Activated naive CD8-positive, alpha-beta T cell treated with anti-CD3 and anti-CD28 coated beads for 36 hours (primary cell): ENCODE measurements at regions not wholly inside any gene's neighbourhood (a gene's known extent, or its start where the extent isn't known, plus 50 kb on each side); places are given as distances from the start of the nearest gene placed in this dataset.

Experiments
- DNase-seq: peaks from one replicate; pipeline ENCODE4 v3.0.0; 2021
- H3K27ac Mint-ChIP-seq: one replicate; pipeline ENCODE4 v1.8.0; 2022; ENCODE audit warnings: mild to moderate bottlenecking, moderate library complexity, mixed read lengths
- H3K27me3 Mint-ChIP-seq: one replicate; pipeline ENCODE4 v1.8.0; 2022; ENCODE audit warnings: mild to moderate bottlenecking, mixed read lengths
- H3K36me3 Mint-ChIP-seq: one replicate; pipeline ENCODE4 v1.8.0; 2021; ENCODE audit warnings: mild to moderate bottlenecking, mixed read lengths
- H3K4me1 Mint-ChIP-seq: one replicate; pipeline ENCODE4 v1.8.0; 2021; ENCODE audit warnings: mixed read lengths
- H3K4me3 Mint-ChIP-seq: one replicate; pipeline ENCODE4 v1.8.0; 2022; ENCODE audit warnings: mild to moderate bottlenecking, moderate library complexity, mixed read lengths
- H3K9me3 Mint-ChIP-seq: one replicate; pipeline ENCODE4 v1.8.0; 2022; ENCODE audit warnings: mixed read lengths

DNA sequence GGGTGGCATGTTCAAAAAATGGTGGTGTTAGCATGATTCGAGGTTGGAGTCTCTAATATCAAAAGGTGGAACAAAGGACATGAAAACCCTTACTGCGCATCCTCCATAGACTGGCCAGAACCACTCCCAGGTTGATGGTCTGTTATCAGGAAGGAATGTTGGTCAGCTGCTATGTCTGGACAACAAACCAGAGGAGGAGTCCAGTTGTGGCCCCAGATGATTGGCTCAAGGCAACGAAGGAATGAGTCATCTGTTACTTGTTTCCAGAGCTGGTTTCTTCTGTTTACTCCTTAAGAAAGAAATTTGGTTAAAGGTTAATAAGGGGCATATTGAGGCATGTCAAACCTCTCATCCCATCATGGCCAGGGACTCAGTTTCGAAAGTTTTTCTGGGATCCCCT lies 56.8 kb upstream of the GRIA4 start:
- DNase-seq = no peak
- no peak overlapping the region for H3K27ac Mint-ChIP-seq
- H3K36me3 Mint-ChIP-seq = no peaks in the 10 kb centered on the region
- no peaks in the 10 kb centered on the region for H3K9me3 Mint-ChIP-seq
- no peak overlapping the region for H3K4me3 Mint-ChIP-seq
- H3K4me1 Mint-ChIP-seq = no peaks in the 10 kb centered on the region
- no peaks in the 10 kb centered on the region for H3K27me3 Mint-ChIP-seq

DNA sequence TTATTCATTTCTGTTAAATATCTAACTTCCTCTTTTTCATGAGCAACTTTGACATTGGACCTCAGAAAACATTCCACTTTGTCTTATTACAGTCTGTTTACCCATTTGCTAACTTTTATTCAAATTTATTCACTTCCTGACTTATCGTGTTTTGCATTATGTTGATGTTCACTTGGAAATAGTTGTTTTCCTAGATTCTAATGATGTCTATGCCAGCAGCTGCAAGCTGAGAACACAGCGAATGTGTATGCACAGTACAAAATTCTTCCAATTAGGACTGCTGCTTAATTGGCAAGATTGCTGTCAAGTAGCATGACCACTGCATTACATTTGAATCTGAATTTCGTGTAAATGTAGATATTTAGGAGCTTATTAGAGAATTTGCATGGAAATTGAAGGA lies 61.5 kb upstream of the GRIA4 start:
- no peak overlapping the region for H3K27ac Mint-ChIP-seq
- H3K4me3 Mint-ChIP-seq = no peak overlapping the region
- no peaks in the 10 kb centered on the region for H3K36me3 Mint-ChIP-seq
- no peak for DNase-seq
- H3K9me3 Mint-ChIP-seq = no peaks in the 10 kb centered on the region
- H3K4me1 Mint-ChIP-seq = no peaks in the 10 kb centered on the region
- H3K27me3 Mint-ChIP-seq = no peaks in the 10 kb centered on the region

- no peaks in the 10 kb centered on the region for H3K4me1 Mint-ChIP-seq
- no peak overlapping the region for H3K27ac Mint-ChIP-seq
- no peak overlapping the region for H3K4me3 Mint-ChIP-seq
- H3K9me3 Mint-ChIP-seq = no peaks in the 10 kb centered on the region
- no peaks in the 10 kb centered on the region for H3K36me3 Mint-ChIP-seq
- no peak for DNase-seq
- H3K27me3 Mint-ChIP-seq = no peaks in the 10 kb centered on the region
These were observed 71.3 kb upstream of the GRIA4 start for GRCh38 chr11:105538588-105538987.

GRCh38 chr11:105537531-105537930 lies 72.3 kb upstream of the GRIA4 start:
- Mint-ChIP-seq H3K36me3 (no peaks in the 10 kb centered on the region), H3K9me3 (no peaks in the 10 kb centered on the region), H3K27ac (no peak overlapping the region), H3K27me3 (no peaks in the 10 kb centered on the region), H3K4me3 (no peak overlapping the region), H3K4me1 (no peaks in the 10 kb centered on the region)
- no peak for DNase-seq

- DNase-seq = no peak
- Mint-ChIP-seq H3K36me3 (no peaks in the 10 kb centered on the region), H3K4me1 (no peaks in the 10 kb centered on the region), H3K27ac (no peak overlapping the region), H3K4me3 (no peak overlapping the region), H3K9me3 (peaks cover 3% of the 10 kb centered on the region), H3K27me3 (no peaks in the 10 kb centered on the region)
These were observed 85.6 kb upstream of the GRIA4 start for GRCh38 chr11:105524286-105524685.

DNA sequence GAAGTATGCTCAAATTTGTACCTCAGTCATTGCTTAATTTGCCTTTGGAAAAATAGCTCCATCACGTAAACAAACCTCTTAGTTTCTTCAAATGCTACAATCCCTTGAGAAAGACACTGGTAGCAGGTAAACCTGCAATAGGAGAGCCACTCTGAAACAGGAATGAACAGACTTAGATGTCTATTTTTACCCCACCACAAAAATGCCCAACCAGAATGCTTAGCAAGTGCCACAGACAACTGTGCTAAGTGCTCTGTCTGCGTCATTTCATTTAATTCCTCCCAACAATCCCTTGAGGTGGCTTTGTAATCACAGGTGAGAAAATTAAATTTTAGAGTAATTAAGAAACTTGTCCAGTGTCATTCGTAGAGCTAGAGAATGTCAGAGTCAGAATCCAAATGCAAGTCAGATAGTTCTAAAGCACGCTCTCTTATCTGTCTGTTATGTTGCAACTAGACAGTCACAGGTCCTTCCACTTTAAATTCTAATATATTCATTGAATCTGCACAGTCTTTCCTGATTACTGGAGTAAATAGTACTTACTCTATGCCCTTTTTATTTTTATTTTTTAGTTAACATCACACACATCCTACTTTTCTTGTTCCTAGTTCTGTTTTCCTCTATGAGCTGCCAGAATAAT lies 89.0 kb upstream of the GRIA4 start:
- no peaks in the 10 kb centered on the region for H3K4me1 Mint-ChIP-seq
- no peak overlapping the region for H3K27ac Mint-ChIP-seq
- no peaks in the 10 kb centered on the region for H3K27me3 Mint-ChIP-seq
- no peak overlapping the region for H3K4me3 Mint-ChIP-seq
- no peaks in the 10 kb centered on the region for H3K36me3 Mint-ChIP-seq
- no peak for DNase-seq
- peaks cover 3% of the 10 kb centered on the region for H3K9me3 Mint-ChIP-seq

DNA sequence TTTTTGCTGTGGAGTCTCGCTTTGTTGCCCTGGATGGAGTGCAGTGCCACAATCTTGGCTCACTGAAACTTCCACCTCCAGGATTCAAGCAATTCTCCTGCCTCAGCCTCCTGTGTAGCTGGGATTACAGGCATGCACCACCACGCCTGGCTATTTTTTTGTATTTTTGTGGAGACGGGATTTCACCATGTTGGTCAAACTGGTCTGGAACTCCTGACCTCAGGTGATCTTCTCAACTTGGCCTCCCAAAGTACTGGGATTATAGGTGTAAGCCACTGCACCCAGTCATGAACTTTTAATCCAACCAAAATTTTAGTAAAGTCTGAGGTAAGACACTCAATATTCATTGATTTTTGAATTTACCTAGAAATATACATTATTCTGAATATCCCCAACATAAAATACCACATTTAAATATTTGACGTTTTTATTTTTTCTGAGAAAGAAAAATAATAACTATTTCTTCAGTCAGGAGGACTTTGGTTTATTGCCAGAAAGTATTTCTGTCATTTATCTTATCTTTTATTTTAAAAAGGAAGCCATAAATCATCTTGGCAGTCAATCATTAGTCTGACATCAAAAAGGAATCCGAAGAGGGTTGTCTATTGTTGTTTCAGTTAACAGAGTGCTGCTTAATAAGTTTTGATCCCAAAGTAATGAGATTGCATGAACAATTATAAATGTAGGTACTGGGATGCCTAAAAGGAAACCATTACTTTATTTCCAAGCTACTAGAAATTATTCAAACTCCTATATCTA lies 102.2 kb upstream of the GRIA4 start:
- H3K36me3 Mint-ChIP-seq = no peaks in the 10 kb centered on the region
- no peak overlapping the region for H3K4me3 Mint-ChIP-seq
- no peak for DNase-seq
- H3K27me3 Mint-ChIP-seq = no peaks in the 10 kb centered on the region
- H3K27ac Mint-ChIP-seq = no peak overlapping the region
- H3K4me1 Mint-ChIP-seq = no peaks in the 10 kb centered on the region
- H3K9me3 Mint-ChIP-seq = no peaks in the 10 kb centered on the region

GRCh38 chr11:105492010-105492409 lies 117.9 kb upstream of the GRIA4 start:
- Mint-ChIP-seq H3K27ac (no peak overlapping the region), H3K4me1 (no peaks in the 10 kb centered on the region), H3K27me3 (peaks cover 10% of the 10 kb centered on the region), H3K36me3 (no peaks in the 10 kb centered on the region), H3K9me3 (no peaks in the 10 kb centered on the region), H3K4me3 (no peak overlapping the region)
- no peak for DNase-seq

DNA sequence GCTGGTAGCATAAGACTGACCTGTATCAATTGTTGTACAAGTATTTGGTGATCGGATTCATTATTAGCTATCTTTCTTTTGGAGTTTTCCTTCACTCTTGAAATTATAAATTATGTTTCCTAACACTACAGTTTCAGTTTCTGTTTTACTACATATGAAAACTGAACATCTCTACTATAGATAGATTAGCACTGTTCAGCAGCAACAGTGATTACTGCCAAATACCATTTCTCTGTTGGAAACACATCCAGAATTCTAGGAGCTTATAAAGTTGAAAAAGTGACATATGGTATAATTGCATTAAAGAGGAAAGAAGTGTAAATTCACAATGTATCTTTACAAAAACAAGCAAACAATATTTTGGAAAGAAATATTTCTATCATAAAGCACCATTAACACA lies 118.5 kb upstream of the GRIA4 start:
- Mint-ChIP-seq H3K27ac (no peak overlapping the region), H3K4me3 (no peak overlapping the region), H3K27me3 (peaks cover 10% of the 10 kb centered on the region), H3K36me3 (no peaks in the 10 kb centered on the region), H3K9me3 (no peaks in the 10 kb centered on the region), H3K4me1 (no peaks in the 10 kb centered on the region)
- DNase-seq = no peak

DNA sequence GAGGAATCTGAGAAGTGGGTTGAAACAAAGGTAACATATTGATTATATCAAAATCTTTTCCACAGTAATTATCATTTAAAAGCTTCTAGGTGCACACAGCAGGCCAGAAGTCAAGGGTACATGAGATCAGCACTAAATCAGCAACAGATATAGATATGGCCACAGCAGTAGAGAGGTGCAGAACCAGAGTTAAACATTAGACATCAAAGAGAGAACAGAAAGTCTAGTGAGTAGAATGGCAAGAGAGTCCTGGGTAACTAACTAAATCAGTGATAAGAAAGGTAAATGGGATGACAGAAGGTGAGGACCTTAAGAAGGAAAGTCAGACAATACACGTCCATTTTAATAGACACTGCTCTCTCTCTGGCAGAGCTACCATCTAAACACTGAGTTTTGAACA lies 119.5 kb upstream of the GRIA4 start:
- no peak overlapping the region for H3K4me3 Mint-ChIP-seq
- DNase-seq = no peak
- no peaks in the 10 kb centered on the region for H3K4me1 Mint-ChIP-seq
- no peak overlapping the region for H3K27ac Mint-ChIP-seq
- H3K9me3 Mint-ChIP-seq = no peaks in the 10 kb centered on the region
- no peaks in the 10 kb centered on the region for H3K36me3 Mint-ChIP-seq
- H3K27me3 Mint-ChIP-seq = peaks cover 10% of the 10 kb centered on the region

GRCh38 chr11:105489446-105489845 lies 120.4 kb upstream of the GRIA4 start:
- DNase-seq = no peak
- Mint-ChIP-seq H3K27ac (no peak overlapping the region), H3K27me3 (peaks cover 10% of the 10 kb centered on the region), H3K9me3 (no peaks in the 10 kb centered on the region), H3K4me1 (no peaks in the 10 kb centered on the region), H3K36me3 (no peaks in the 10 kb centered on the region), H3K4me3 (no peak overlapping the region)

DNA sequence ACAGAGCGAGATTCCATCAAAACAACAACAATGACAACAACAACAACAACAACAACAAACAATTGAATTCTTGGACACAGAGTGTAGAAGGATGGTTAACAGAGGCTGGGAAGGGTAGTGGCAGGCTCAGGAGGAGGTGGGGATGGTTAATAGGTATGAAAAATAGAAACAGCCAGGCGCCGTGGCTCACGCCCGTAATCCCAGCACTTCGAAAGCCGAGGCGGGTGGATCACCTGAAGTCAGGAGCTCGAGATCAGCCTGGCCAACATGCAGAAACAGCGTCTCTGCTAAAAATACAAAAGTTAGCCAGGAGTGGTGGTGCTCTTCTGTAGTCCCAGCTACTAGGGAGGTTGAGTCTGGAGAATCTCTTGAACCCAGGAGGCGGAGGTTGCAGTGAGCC lies 122.9 kb upstream of the GRIA4 start:
- Mint-ChIP-seq H3K4me1 (no peaks in the 10 kb centered on the region), H3K27me3 (peaks cover under 1% of the 10 kb centered on the region), H3K9me3 (no peaks in the 10 kb centered on the region), H3K36me3 (no peaks in the 10 kb centered on the region), H3K4me3 (no peak overlapping the region), H3K27ac (no peak overlapping the region)
- no peak for DNase-seq

DNA sequence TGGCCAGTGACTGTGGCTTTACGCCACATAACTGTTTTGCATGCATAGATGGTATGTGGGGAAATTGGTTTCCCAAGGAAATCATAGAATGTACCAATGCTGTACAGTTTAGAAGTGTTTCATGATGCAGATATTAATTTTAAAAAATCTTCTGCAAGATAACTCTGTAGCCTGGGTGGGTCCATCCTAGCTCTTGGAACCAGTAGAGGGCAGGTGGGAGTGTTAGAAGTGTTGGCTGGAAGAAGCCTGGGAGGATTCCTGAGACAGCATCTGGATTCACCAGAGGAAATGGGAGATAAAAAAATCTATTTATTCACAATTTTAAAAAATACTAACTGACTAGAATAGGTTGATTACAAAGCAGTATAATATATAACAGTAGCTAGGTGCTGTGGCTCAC lies 139.9 kb upstream of the GRIA4 start:
- no peak for DNase-seq
- H3K9me3 Mint-ChIP-seq = no peaks in the 10 kb centered on the region
- H3K4me1 Mint-ChIP-seq = no peaks in the 10 kb centered on the region
- no peaks in the 10 kb centered on the region for H3K27me3 Mint-ChIP-seq
- H3K4me3 Mint-ChIP-seq = no peak overlapping the region
- no peak overlapping the region for H3K27ac Mint-ChIP-seq
- no peaks in the 10 kb centered on the region for H3K36me3 Mint-ChIP-seq

DNA sequence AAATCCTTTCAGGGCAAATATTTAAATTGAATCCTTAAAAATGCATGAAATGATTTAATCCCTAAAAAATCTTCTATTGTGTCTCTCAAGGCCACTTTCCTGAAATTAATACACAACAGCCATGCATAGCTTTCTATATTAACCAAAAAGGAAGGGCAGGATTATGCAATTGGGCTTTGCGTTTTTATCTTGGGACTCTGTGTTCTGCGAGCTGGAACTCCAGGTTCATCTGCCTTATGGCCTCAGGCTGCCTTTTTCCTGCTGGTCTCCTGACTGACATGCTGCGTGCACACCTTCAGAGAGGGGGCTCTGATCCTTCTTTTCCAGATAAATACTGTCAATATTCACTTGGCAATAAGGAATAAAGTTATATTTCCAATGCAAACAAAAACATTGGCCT lies 141.7 kb upstream of the GRIA4 start:
- Mint-ChIP-seq H3K27me3 (no peaks in the 10 kb centered on the region), H3K36me3 (no peaks in the 10 kb centered on the region), H3K27ac (no peak overlapping the region), H3K4me1 (no peaks in the 10 kb centered on the region), H3K9me3 (no peaks in the 10 kb centered on the region), H3K4me3 (no peak overlapping the region)
- DNase-seq = no peak

- no peaks in the 10 kb centered on the region for H3K9me3 Mint-ChIP-seq
- DNase-seq = no peak
- no peak overlapping the region for H3K27ac Mint-ChIP-seq
- H3K27me3 Mint-ChIP-seq = no peaks in the 10 kb centered on the region
- no peaks in the 10 kb centered on the region for H3K36me3 Mint-ChIP-seq
- no peaks in the 10 kb centered on the region for H3K4me1 Mint-ChIP-seq
- H3K4me3 Mint-ChIP-seq = no peak overlapping the region
These were observed 143.2 kb upstream of the GRIA4 start for GRCh38 chr11:105466582-105467228.

DNA sequence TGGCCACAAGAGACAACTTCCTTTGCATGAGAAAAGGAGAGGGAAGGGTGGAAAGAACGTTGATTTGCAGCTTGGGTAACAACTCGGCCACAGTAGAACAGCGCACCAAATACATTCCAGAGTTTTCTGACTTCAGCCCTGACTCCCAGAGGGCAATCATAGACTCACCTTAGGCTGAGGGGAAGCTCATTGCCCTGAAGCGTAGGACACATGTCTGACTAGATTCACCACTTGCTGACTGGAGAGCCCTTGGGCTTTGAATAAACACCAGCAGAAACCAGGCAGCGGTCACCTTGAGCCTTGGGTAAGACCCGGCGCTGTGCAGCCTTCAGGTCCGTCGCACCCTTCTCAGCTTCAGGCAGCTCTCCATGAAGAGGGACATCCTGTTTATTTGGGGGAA lies 151.8 kb upstream of the GRIA4 start:
- DNase-seq = no peak
- Mint-ChIP-seq H3K4me3 (no peak overlapping the region), H3K4me1 (no peaks in the 10 kb centered on the region), H3K27me3 (peaks cover 3% of the 10 kb centered on the region), H3K36me3 (no peaks in the 10 kb centered on the region), H3K9me3 (peaks cover 3% of the 10 kb centered on the region), H3K27ac (no peak overlapping the region)
